Stomach (tissue), 8 donors: ENCODE measurements at regions not wholly inside any gene's neighbourhood (a gene's known extent, or its start where the extent isn't known, plus 50 kb on each side); places are given as distances from the start of the nearest gene placed in this dataset.

Experiments used
- DNase-seq, 2 donors: peaks; one replicate each; pipeline versions ENCODE4 v3.0.0 to v3.0.0-alpha.2; 2013 to 2019
- H3K27ac ChIP-seq, 5 donors: fragments of 200-600 bp in 4 of 5; sonication (generic) in 4 of 5; one replicate each; pipeline ENCODE4 v1.5.1; 2013 to 2019; ENCODE audit warnings: mild to moderate bottlenecking in 1 of 5, moderate library complexity in 1 of 5
- H3K27me3 ChIP-seq, 3 donors: fragments of 200-600 bp; sonication (generic); one replicate each; pipeline ENCODE4 v1.5.1; 2017 to 2019; ENCODE audit warnings: mixed run types in 1 of 3
- H3K36me3 ChIP-seq, 4 donors: fragments of 200-600 bp; sonication (generic); 1 replicate in 3 of 4; 2 replicates in 1 of 4; pipeline ENCODE4 v1.5.1; 2016 to 2019
- H3K4me1 ChIP-seq, 4 donors: fragments of 200-600 bp; sonication (generic); one replicate each; pipeline ENCODE4 v1.5.1; 2016 to 2019
- H3K4me3 ChIP-seq, 4 donors: fragments of 200-600 bp; sonication (generic) in 3 of 4; one replicate each; pipeline ENCODE4 v1.5.1; 2016 to 2019; ENCODE audit warnings: mild to moderate bottlenecking in 1 of 4
- H3K9me3 ChIP-seq, 4 donors: fragments of 200-600 bp; sonication (generic); one replicate each; pipeline ENCODE4 v1.5.1; 2016 to 2019
- CTCF ChIP-seq, 7 experiments: fragments of 450-650 bp in 4 of 7; fragments of 200-600 bp in 3 of 7; sonication (generic) in 3 of 7; IDR thresholded peaks; one replicate each; pipeline ENCODE4 v1.5.1; 2016 to 2019; ENCODE audit warnings: antibody characterized with exemption in 7 of 7, control low read depth in 2 of 7, mild to moderate bottlenecking in 1 of 7
- EP300 ChIP-seq: sonication (generic); formaldehyde crosslinking; IDR thresholded peaks from one replicate; pipeline ENCODE4 v1.6.1; 2017; ENCODE audit warnings: antibody characterized with exemption
- POLR2A ChIP-seq, 4 donors: fragments of 450-650 bp; IDR thresholded peaks; one replicate each; pipeline ENCODE4 v1.6.1; 2016; ENCODE audit warnings: antibody characterized with exemption in 4 of 4, control low read depth in 2 of 4, mild to moderate bottlenecking in 1 of 4, moderate library complexity in 1 of 4
- POLR2AphosphoS5 ChIP-seq, 3 donors: sonication (generic); formaldehyde crosslinking; IDR thresholded peaks; one replicate each; pipeline ENCODE4 v1.6.1; 2016; ENCODE audit warnings: antibody characterized with exemption in 3 of 3
- WGBS, 5 donors: extraction: QIAGEN DNeasy Blood & Tissue Kit in 3 of 5; methylation state at CpG; one replicate each; pipeline versions ENCODE4 v1.1.5 to v1.1.7; 2013 to 2018; 5-methylcytosine and 5-hydroxymethylcytosine counted together
- intact Hi-C: fragments of 100-400 bp; cut with DNase I; formaldehyde crosslinking; loops from one replicate; pipeline ENCODE4 v1.15.1; 2023; ENCODE audit warnings: low total_unique reads
- donor health status: healthy with polysubstance abuse.
- donor health status: Bipolar disorder and iron deficiency.
- donor health status: healthy.

DNA sequence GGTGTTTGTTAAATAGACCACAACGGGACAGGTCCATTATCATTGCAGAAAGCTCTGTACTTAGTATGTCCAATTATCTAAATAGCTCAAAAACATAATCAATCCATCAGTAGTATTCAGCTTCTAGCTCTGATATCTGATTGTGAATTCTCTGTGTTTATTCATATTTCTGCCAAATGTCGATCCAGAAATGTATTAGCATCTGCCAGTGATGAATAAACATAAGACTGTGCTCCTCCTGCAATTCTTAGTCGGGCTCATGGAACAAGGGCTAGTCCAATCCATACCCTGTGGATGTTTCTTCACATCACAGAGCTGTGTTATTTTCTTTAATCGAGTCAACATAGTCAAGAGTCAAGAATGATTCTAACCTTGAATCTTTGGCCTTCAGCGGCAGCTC lies 1612.1 kb upstream of the WWC1 start:
- H3K4me3 ChIP-seq, result no peak overlapping the region
- intact Hi-C loops, result no loop called here
- peaks cover 0 to 21% (median 0%) of the 10 kb centered on the region in 4 donors for H3K9me3 ChIP-seq
- no peaks in the 10 kb centered on the region for H3K27me3 ChIP-seq
- WGBS, 5 donors, result 47 to 62% (median 58%) methylated on average over 5 of the region's 5 CpGs
- no peaks in the 10 kb centered on the region for H3K4me1 ChIP-seq
- no peak for DNase-seq
- no peak overlapping the region for H3K27ac ChIP-seq
- H3K36me3 ChIP-seq, result no peaks in the 10 kb centered on the region
- TF ChIP-seq POLR2A (IDR thresholded peaks at IDR 0.05), result no peak
- no peak for TF ChIP-seq POLR2AphosphoS5 (IDR thresholded peaks at IDR 0.05)
- no peak for TF ChIP-seq EP300
- no peak for TF ChIP-seq CTCF (IDR thresholded peaks at IDR 0.05)

- Histone ChIP-seq H3K27me3 (no peaks in the 10 kb centered on the region), H3K4me3 (no peak overlapping the region), H3K27ac (no peak overlapping the region), H3K9me3 (no peaks in the 10 kb centered on the region), H3K36me3 (no peaks in the 10 kb centered on the region), H3K4me1 (no peaks in the 10 kb centered on the region)
- intact Hi-C loops, result no loop called here
- DNase-seq, result no peak
- WGBS, 5 donors, result 62 to 80% (median 71%) methylated on average over 4 of the region's 4 CpGs
- TF ChIP-seq EP300 (no peak), CTCF (IDR thresholded peaks at IDR 0.05) (no peak), POLR2AphosphoS5 (IDR thresholded peaks at IDR 0.05) (no peak), POLR2A (IDR thresholded peaks at IDR 0.05) (no peak)
Observed at GRCh38 chr5:166695326-166695725, 1596.1 kb upstream of the WWC1 start.

- Histone ChIP-seq H3K4me1 (no peaks in the 10 kb centered on the region), H3K4me3 (no peak overlapping the region), H3K27ac (no peak overlapping the region), H3K9me3 (peaks cover 0 to 4% (median 0%) of the 10 kb centered on the region in 4 donors), H3K27me3 (no peaks in the 10 kb centered on the region), H3K36me3 (no peaks in the 10 kb centered on the region)
- intact Hi-C loops, result no loop called here
- no peak for DNase-seq
- TF ChIP-seq POLR2A (IDR thresholded peaks at IDR 0.05), result no peak
- no peak for TF ChIP-seq POLR2AphosphoS5 (IDR thresholded peaks at IDR 0.05)
- TF ChIP-seq CTCF (IDR thresholded peaks at IDR 0.05), result no peak
- TF ChIP-seq EP300, result no peak
- WGBS, 5 donors, result 83 to 91% (median 88%) methylated on average over 3 of the region's 3 CpGs
Observed at GRCh38 chr5:166708291-166708690, 1583.2 kb upstream of the WWC1 start.

- intact Hi-C loops, result no loop called here
- Histone ChIP-seq H3K27ac (no peak overlapping the region), H3K4me1 (no peaks in the 10 kb centered on the region), H3K27me3 (no peaks in the 10 kb centered on the region), H3K9me3 (peaks cover 0 to 4% (median 0%) of the 10 kb centered on the region in 4 donors), H3K4me3 (no peak overlapping the region), H3K36me3 (no peaks in the 10 kb centered on the region)
- DNase-seq, result no peak
- 61 to 91% (median 79%) methylated on average over 1 of the region's 1 CpG for WGBS, 5 donors
- TF ChIP-seq CTCF (IDR thresholded peaks at IDR 0.05) (no peak), POLR2A (IDR thresholded peaks at IDR 0.05) (no peak), POLR2AphosphoS5 (IDR thresholded peaks at IDR 0.05) (no peak), EP300 (no peak)
Observed at GRCh38 chr5:166709691-166710090, 1581.8 kb upstream of the WWC1 start.
